NCI-H1092 treated with DMSO at 0.1 percent for 48 hours (cell line): ENCODE measurements at regions not wholly inside any gene's neighbourhood (a gene's known extent, or its start where the extent isn't known, plus 50 kb on each side); places are given as distances from the start of the nearest gene placed in this dataset.
A peak's percentile ranks its signal among the peaks of the same experiment; 100 is the strongest.

Source experiments
- DNase-seq: peaks from one replicate; lab custom pipeline; 2025; lab: John Stamatoyannopoulos, UW

DNA sequence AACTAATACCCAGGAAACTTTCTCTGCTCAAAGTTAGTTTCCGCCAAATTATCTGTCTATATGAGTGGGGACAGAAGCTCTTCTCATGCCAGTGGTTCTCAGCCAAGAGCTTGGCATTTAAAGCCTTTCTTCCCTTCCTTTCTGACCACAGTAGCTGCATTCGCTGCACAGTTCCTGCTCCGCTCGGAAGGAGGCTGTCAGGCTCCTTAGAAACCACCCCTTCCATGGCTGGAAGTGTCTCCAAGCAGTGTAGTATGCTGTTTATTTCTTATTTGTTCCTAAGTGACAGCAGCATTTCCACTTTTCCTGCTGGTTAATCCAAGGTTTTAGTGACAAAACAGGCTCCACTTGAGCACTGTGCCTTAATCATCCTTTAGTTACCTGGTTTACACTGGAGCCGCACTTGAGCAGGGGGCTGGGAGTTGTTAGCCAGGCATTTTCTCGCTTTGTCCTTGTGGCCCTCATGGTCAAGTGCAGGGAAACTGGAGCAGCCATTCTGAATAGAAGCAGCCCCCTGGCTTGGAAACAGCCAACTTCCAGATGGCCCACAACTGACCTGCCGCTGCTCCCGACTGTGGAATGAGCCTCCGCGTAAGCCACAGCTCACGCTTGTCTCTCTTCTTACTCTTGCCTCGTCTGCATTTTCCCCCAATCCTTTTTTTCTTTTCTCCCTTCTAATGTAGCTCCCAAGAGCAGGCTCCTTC is 739.4 kb upstream of the TENM3 start:
- no peak for DNase-seq

DNA sequence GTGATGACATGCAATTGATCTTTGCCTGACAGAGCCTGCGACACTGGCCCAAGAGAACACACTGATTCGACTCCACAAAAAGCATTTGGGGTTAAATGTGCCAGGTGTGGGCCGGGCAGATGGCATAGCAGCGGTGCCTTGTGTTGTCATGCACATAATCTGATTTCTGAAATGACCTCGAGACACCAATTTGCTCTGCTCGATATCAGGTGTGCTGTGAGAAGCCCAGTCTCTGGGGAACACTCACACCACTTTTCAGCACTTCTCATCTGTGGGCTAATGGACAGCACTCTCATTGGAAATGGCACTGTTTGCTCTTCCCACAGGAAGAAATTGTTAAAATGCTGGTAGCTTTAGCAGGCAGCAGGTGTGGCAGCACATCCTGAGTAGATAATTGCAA is 738.3 kb upstream of the TENM3 start:
- peak; percentile 88 for DNase-seq

DNA sequence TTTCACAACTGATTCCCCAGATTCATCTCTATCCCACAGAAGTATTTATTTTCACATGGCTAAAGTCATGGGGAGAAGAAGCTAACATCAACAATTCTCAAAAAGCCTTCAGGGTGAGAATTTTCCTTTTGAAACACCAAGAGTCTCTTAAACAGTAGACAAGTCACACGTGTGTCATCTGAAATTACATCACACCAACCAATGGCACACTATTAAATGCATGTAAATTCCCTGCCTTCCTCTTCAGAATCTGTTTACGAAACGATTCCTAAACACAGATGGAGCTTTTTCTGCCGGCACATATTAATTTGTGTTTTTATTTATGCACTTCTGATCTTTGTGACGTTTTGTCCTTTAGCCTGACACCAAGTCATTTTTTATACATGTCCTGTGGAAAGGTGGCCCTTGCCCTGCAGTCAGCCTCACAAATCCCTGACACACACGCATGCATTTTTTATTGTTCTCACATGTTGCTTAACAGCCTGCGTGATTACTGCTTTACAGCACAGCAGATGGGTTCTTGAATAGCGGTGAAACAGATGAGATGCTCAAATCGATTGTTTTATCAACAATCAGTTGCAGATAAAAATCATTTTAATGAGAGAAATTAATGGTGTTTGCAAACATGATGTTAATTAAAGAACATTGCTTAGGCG is 735.9 kb upstream of the TENM3 start:
- no peak for DNase-seq

DNA sequence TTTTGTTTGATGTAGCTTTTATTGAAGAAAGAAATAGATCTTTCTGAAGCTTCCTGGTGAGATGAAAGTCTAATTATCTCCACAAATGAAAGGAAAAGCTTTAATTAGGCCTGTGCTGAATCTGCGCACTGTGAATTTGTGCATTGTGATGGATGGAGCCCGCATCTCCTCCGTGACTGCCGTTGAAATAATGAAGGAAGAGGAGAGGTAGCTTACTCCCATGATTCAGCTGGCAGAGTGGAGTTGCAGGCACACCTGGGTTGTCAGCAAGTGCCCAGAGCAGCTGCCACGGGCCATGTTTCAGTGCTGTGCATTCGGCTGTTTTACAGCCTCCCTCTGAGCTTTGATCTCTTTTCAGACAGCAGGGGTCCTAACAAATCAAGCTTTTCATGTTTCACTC is 735.3 kb upstream of the TENM3 start:
- no peak for DNase-seq

DNA sequence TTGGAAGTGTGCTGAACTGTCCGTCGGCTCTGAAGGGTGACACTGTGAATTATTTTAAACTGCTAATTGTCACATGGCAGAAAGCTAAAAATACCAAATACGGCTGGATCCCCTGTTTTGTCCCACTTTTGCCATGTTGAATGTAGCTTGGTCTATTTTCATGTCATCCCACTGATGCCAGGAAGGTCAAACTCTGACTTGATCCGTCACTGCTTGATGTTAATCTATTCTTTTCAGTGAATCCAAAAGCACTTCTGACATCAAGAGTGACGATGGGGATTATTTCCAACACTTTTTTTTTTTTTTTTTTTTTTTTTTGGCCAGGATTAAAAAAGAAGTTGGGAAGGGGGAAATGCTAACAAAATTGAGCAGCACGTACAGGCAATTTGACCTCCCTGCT is 734.6 kb upstream of the TENM3 start:
- DNase-seq = no peak

DNA sequence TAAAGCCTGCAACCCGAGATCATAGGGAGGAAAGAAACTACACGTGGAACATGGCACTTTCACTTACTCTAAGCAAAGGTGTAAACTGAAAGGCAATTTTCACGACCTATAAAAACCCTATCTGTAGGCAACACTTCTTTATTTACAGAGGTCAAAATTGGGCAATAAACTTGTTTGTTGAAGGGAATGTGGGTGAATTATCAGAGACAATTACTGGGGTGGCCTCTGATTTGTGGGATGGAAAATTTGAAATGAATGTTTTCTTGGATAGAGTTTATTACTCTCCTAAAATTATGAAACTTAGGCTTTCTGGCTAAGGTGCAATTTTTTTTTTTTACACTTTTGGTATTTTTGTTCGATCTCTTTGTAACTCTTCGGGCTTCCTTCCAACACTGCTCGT is 734.1 kb upstream of the TENM3 start:
- no peak for DNase-seq

DNA sequence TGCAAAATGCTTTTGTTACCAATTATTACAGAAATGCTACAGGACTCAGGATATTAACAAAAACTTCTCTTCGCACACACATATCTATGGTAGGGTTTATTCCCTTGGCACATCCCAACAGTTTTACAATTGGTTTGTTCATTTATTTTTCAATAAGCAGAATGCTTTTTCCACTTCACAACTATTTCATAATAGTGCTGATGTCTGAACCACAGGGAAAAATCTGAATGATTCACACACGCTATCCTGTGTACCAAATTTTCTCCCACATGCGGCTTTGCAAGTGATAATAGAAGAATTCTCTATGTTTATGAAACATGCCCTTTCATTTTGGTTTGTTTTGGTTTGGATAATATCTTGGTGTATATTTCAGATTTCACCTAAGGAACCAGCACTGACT is 725.7 kb upstream of the TENM3 start:
- DNase-seq = no peak

DNA sequence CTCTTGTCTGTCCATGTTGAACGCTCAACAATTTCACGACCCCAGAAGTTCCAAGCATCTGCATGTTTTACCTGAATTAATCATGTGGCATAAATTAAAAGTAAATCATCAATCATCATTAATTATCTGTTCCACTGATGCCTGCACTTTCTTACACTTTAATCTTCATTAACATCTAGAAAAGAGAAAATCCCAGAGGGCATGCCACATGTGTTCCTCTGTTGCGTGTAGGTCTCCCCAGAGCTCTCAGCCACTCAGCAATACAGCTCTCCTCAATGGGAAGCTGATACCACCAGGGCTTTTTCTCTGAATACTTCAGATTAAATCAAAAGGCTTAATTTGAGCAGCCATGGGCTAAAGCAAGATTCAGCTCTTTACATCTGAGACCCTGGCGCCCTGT is 722.4 kb upstream of the TENM3 start:
- no peak for DNase-seq

DNA sequence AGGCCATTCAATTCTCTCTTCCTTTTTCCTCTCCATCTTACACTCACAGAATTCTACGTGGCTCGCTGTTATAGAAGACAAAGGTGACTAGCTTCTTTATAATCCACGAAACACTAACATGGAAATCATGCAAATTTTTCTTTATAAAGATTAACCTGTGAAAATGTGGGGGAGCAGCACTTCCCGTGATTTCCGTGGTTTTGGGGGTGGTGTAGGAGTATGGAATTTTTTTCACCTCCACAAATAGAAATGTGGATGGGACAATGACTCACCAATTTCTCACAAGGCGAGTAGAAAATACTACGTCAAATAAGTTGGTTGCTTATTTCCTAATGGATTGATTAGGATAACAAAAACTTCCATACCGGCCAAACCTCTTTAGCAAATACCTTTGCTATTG is 719.2 kb upstream of the TENM3 start:
- no peak for DNase-seq

DNA sequence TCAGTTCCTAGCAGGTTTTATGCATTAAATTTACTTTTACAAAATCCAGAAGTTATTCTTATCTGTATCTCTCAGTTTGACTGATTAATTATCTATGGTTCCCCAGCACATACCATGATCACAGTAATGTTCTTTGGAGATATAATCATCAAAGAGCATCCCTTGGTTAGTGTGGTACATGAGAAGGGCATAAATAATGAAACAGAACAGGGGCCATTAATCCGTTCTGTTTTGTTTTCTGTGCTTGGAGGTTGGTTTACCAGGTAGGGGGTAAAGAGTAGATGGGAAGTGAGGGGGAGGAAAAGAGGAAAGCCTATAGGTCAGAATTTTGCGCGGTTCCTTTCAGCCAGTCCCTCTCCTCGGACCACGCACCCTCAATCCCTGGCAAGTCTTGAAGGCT is 718.7 kb upstream of the TENM3 start:
- no peak for DNase-seq

DNA sequence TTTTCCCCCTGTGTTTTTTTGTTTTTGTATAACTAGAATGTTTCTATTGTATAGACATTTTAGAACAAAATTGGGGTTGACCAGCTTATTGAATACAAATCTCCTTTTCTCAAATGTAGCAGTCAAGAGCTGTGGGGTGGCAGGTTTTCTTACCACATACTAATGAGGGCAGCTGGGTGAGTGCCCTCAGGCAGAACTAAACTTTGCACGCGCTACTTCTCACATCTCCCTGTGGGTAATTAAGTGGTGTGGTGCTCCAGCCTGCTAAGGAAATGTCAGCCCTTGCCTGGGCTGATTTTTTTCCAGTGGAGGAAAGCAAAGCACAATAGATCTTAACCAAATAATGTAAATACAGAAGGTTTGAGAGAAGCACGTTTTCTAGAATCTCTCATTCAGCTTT is 717.6 kb upstream of the TENM3 start:
- DNase-seq = peak; percentile 44

DNA sequence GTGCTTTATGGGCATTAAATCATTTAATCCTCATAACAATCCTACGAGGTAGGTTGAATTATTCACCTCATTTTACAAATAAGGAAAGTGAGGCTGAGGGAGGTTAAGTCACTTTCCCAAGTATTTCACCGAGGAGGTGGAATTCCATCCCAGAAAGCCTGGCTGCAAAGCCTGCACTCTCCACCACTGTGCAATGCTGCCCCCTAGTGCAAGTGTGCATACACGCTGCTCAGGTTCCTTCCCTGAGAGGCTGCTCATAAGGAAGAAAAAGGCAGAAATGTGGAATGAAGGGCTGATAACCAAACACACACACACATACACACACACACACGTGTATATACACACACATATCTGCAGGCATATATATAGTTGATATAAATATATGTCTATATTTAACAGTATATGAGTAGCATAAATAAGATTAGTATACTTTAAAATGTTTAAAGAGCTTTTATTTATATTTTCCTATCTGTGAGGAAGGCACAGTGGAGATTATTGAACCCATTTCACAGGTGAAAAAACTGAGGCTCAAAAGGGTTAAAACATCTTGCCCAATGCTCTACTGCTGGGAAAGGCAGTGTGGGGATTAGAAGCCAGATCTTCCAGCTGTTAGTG is 714.5 kb upstream of the TENM3 start:
- peak; percentile 76 for DNase-seq

DNA sequence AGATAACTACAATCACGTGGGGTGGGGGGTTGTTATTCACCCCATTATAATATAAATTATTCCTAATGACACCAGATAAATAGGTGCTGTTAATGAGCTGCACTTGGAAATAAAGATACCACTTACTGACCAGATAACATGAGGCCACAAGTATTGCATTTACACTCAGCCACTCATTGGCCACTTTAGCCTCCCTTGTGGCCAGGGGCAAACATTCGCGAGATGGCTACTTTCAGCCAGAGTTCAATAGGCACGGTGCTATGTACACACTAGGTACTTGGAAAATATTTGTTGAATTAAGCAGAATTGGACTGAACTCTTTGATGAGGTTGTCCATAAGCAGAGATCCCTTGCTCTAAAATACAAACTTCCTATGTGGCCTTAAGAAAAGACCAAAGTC is 713.7 kb upstream of the TENM3 start:
- peak; percentile 40 for DNase-seq

DNA sequence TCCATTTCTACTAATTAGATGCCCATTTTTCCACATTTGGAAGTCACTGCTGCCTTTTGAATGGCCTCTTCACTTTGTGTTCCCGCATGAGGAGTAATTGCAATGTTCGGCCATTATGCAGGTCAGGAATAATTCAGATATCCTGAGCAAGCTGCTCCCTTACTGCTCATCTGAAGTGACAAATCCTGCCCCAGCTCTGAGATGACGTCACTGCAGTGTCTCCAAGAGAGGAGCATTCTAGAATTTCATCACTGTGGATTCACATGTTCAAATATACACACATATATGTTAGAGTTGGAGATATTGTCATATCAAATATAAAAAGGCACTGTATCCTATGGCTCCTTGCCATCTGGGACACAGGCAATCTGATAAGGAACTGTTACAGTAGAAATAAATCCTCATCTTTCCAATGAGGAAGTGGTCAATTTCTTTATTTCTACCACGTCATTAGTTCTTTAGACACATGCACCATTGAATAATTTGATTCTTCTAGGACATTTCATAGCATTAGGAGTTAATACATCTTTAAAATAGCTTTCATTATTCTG is 706.9 kb upstream of the TENM3 start:
- no peak for DNase-seq

DNA sequence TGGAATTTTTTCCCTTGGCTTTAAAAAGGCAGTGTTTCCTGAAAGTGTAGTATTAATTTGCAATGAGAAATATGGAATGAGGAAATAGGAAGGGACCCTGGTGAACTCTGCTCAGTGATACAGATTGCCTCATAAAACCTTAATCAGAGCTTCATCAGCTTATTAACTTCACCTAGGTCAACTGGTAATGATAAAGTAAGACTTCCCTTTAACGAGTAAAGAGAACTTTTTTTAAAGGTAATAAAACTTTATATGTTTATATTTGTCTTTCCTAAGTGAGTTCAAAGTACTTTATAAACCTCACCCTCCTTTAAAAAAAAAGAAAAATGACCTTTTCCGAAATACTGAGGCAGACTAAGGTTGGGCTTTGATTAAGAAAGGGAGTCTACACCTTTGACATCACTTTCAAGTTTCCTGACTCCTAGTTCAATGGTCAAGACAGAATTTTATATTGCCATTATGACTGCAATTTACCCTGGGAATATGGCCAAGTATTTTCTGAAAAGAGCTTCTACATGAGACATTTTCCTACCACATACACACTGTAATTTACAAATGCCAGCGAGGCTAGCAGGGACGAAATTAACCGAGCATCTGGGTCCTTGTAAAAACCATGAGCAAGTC is 706.3 kb upstream of the TENM3 start:
- DNase-seq = peak; percentile 84

DNA sequence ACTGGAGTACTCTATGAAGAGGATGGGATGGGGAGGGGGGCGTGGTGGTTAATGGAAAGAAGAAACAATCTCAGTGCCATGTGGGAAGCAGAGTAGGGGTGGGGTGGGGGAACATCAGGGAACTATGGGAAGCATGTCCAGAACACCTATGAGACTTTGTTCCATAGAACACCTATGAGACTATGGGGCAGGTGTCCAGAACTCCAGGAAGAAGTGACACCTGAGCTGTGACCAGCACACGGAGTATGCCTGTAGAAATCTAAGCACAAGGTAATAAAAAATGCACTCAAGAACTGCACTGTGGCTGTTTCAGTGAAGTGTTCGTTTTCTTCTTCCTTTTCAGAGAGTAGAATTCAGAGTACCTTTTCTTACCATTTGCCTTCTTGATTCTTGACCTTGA is 704.8 kb upstream of the TENM3 start:
- DNase-seq = no peak

DNA sequence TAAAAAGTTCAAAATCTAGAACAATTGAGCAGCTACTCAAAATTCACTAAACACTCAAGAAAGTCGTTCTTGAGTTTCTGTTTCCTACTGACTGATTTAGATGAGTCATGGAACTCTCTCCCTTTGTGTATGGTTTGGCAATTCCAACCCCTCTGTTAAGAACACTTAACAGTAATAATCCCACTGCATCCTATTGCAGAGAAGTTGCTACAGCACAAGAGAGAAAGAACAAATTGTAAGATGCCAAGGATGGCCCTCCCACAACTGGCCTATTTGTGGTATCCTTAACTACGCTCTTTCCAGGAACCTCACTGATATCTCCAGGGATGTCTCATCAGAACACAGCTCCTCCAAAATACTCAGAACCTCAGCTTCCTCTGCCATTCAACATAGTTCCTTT is 701.8 kb upstream of the TENM3 start:
- no peak for DNase-seq

DNA sequence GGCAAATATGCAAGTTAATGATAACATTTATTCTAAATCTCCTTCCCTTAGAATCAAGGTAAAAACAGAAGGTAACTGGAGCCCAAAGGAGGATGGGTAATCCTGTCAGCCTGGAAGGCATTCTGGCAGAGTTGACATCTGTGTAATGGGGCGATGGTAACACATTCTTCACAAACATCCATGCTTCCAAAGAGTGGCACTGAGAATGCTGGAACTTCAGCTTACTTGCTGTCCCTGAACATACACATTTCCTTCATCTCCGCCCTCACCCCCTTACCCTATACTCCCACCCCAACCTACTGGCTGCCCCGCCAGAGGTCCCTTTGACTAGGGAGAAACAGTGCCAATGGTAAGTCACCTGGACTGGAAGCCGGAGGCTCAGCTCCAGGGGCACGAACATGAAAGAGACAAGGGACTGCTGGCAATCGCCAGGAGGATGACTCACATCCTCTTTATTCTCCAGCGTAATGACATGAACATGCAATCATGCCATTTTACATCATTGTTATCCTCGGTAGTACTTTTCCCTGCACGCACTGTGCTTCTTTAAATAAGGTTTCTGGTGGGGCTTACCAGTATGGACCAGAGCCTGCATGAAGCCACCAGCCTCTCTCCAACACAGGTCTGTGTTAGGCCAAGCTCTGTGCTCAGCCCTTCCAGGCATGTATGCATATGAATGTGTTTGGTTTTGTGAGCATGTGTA is 694.2 kb upstream of the TENM3 start:
- no peak for DNase-seq

DNA sequence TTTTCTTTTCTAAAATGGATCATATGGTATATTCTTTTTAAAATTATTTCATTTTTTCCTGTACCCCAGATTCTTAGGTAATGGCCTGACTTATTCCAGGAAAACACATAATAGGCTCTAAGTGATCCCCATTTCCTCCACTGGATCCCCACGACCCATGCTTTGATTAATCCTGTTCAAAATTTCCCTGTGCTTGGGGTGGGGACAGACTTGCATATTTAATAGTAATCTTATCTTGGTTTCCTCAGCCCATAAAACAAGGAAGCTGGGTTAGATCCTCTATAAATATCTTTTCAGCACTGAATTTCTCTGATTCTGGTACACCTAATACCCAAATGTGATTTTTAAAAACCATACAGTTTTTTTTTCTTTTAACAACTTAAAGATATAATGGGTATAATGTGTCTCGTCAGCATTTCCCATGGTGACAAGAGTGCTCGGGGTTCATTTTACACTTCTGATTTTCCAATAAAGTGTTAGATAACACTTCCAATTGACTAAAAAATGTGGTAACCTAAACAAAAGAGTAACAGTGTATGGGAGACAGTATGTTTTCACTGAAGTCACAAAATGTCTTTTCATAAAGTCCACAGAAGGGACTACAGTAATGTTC is 693.5 kb upstream of the TENM3 start:
- no peak for DNase-seq

DNA sequence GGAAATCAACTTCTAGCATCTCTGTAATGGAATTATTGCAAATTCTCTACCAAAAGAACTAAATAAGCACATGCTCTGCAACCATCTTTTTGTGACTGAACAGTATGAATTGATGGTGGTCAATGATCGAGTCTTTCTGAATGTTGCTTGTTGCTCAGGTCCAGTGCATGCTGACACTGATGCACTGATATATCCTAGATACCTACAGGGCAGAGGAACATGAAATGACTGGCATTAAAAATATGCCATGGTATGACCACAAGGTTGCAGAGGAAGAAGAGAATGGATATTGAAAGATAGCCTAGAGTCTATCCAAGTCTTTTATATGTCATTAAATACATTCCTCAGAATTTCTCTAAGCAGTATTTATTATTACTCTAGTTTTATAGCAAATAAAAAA is 692.8 kb upstream of the TENM3 start:
- DNase-seq = no peak

DNA sequence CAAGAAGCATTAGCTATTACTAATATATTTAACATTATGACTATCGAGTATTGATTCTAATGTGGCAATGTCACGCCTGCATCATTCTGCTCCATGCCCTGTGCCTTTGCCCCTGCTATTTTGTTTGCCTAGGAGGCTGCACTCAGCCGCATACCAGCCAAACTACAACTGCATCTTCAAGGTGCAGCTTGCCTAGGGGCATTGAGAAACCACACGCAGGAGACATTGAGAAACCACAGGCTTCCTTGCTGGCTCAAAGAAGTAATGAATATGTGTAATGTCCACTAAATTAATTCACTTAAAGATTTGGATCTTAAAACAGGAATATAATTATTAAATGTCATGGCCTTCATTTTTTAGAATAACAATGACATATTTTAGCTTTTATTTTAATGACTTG is 683.6 kb upstream of the TENM3 start:
- DNase-seq = no peak

DNA sequence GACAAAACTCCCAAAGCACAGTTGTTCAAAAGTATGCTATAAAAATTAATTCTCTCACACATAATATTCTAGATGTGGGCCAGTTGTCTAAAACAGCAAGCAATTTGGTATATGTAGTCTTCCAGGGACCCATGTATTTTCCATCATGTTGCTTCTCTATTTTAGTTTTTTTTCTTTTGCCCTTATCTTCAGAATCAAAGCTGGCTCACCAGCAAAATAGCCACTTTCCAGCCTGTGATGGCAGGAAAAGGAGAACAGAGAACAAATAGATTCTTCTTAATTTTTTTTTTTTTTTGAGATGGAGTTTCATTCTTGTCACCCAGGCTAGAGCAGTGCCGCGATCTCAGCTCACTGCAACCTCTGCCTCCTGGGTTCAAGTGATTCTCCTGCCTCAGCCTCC is 680.8 kb upstream of the TENM3 start:
- DNase-seq = no peak
